GM12872 (cell line): ENCODE measurements at regions not wholly inside any gene's neighbourhood (a gene's known extent, or its start where the extent isn't known, plus 50 kb on each side); places are given as distances from the start of the nearest gene placed in this dataset.

ENCODE experiments used
- CTCF ChIP-seq: IDR thresholded peaks from 3 replicates; pipeline ENCODE4 v1.5.1; 2011; ENCODE audit warnings: low read depth, mild to moderate bottlenecking, low read length, moderate library complexity; ENCODE audit not compliant: insufficient read depth

GRCh38 chr2:48043746-48044145, 137.4 kb upstream of the FBXO11 start:
- no peak for TF ChIP-seq CTCF

- TF ChIP-seq CTCF = no peak
Measured at GRCh38 chr2:48045613-48046012, 139.3 kb upstream of the FBXO11 start.

DNA sequence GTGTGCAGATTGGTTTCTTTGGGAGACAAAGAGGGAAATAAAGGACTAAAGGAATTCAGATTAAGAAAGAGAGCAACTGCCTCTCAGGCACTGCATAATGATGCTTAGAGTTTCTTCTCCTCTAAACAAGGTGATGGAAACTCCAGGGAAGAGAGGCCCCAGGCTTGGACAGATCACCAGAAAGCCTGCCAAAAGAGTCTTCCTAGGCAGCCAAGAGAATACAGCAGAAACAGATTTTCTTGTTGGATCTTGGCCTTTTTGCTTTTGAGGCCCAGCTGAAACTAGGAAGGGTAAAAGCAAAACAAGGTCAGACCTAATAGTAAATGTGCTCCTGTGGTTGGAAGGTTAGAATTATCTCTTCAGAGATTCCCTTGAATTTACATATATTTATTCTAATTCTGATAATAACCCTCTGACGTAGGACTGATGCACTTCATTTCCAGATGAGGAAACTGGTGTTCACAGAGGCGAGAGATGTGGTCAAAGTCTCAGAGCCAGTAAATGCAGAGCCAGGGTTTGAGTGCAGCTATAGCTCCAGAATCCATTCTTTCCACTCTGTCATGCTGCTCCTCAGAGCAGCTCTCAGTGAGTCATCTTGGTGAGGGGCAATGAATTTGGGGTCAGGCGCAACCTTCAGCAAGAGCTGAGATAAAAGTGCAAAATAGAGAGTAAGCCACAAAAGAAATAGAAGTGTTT, 142.3 kb upstream of the FBXO11 start:
- no peak for TF ChIP-seq CTCF

- no peak for TF ChIP-seq CTCF
Measured at GRCh38 chr2:48049371-48049770, 143.1 kb upstream of the FBXO11 start.

DNA sequence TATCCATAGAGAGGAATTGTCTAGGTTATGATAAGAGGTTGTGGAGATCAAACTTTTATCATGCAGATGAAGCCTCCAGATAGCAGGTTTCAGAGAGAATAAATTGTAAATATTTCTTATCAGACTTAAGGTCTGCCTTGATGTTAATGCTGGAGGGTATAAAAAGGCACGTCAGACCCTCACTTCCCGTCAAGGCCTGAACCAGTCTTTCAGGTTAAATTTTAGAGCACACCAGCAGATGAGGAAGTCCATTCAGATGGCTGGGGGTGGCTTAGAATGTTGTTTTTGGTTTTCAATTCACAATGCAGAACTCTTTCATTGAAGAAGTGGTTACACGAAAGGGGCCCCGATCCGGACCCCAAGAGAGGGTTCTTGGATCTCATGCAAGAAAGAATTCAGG, 144.4 kb upstream of the FBXO11 start:
- no peak for TF ChIP-seq CTCF

DNA sequence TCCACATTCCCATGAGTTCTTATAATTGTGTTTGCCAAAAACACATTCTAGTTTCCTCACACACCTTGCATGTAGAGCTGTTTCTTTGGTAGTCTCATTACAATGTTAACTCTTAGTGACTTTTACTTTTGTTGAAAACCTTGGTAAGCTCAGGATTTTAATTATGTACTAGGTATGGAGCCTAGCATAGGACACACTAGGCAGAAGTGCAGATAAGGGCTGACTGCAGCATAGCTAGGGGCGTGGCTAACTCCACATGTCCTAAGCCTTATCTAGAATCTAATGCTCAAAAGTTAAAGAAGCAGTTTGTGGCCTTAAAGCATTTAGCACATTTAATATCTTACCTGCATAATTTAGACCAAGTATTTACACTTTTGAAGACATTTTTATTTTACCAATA, 153.7 kb upstream of the FBXO11 start:
- no peak for TF ChIP-seq CTCF

GRCh38 chr2:48065096-48065495, 158.8 kb upstream of the FBXO11 start:
- no peak for TF ChIP-seq CTCF
